Type B pancreatic cell (in vitro differentiated cells): ENCODE measurements at regions not wholly inside any gene's neighbourhood (a gene's known extent, or its start where the extent isn't known, plus 50 kb on each side); places are given as distances from the start of the nearest gene placed in this dataset.

Source experiments
- DNase-seq: peaks from one replicate; pipeline ENCODE4 v3.0.0; 2021; ENCODE audit warnings: mixed read lengths; ENCODE audit not compliant: unreplicated experiment; ENCODE audit errors: extremely low spot score
- H3K27ac Mint-ChIP-seq: 2 replicates; pipeline ENCODE4 v1.8.0; 2021; ENCODE audit warnings: mild to moderate bottlenecking, mixed read lengths
- H3K27me3 Mint-ChIP-seq: 2 replicates; pipeline ENCODE4 v1.8.0; 2021; ENCODE audit warnings: mixed read lengths
- H3K36me3 Mint-ChIP-seq: 2 replicates; pipeline ENCODE4 v1.8.0; 2021; ENCODE audit warnings: mixed read lengths
- H3K4me1 Mint-ChIP-seq: one replicate; pipeline ENCODE4 v1.8.0; 2021; ENCODE audit warnings: mixed read lengths; ENCODE audit not compliant: unreplicated experiment
- H3K4me3 Mint-ChIP-seq: 2 replicates; pipeline ENCODE4 v1.8.0; 2021; ENCODE audit warnings: mild to moderate bottlenecking, mixed read lengths
- H3K9me3 Mint-ChIP-seq: 2 replicates; pipeline ENCODE4 v1.8.0; 2021; ENCODE audit warnings: mixed read lengths
- TF ChIP-seq, protein P1 (sequence below): fragments of 200-600 bp; sonication (generic); conservative IDR thresholded peaks from 2 replicates; pipeline ENCODE4 v1.5.0; 2021; ENCODE audit warnings: antibody characterized with exemption, mild to moderate bottlenecking

DNA sequence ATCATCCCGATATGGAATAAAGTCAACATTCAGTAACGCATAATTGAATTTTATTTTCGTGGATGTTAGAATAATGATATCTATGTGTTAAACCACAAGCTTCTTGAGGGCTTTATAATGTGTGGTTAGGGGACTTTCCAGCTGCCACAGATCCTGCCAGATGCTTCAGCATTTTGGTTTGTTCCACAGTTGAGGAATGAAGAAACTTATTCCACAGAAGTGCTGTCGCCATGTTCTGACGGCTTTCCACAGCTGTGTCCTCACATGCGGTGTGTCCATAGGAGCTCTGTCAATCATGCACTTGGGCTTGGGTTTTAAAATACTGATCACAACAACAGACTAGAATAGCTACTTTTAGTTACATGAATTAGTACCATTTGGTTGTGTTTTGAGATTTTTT is 411.9 kb downstream of the TRIML1 start:
- Mint-ChIP-seq H3K27me3 (peaks cover 13% of the 10 kb centered on the region), H3K4me3 (no peak overlapping the region), H3K9me3 (no peaks in the 10 kb centered on the region), H3K36me3 (no peaks in the 10 kb centered on the region), H3K27ac (no peak overlapping the region), H3K4me1 (peaks cover 9% of the 10 kb centered on the region)
- no peak for DNase-seq
- TF ChIP-seq, protein P1, sequence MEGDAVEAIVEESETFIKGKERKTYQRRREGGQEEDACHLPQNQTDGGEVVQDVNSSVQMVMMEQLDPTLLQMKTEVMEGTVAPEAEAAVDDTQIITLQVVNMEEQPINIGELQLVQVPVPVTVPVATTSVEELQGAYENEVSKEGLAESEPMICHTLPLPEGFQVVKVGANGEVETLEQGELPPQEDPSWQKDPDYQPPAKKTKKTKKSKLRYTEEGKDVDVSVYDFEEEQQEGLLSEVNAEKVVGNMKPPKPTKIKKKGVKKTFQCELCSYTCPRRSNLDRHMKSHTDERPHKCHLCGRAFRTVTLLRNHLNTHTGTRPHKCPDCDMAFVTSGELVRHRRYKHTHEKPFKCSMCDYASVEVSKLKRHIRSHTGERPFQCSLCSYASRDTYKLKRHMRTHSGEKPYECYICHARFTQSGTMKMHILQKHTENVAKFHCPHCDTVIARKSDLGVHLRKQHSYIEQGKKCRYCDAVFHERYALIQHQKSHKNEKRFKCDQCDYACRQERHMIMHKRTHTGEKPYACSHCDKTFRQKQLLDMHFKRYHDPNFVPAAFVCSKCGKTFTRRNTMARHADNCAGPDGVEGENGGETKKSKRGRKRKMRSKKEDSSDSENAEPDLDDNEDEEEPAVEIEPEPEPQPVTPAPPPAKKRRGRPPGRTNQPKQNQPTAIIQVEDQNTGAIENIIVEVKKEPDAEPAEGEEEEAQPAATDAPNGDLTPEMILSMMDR: no peak

DNA sequence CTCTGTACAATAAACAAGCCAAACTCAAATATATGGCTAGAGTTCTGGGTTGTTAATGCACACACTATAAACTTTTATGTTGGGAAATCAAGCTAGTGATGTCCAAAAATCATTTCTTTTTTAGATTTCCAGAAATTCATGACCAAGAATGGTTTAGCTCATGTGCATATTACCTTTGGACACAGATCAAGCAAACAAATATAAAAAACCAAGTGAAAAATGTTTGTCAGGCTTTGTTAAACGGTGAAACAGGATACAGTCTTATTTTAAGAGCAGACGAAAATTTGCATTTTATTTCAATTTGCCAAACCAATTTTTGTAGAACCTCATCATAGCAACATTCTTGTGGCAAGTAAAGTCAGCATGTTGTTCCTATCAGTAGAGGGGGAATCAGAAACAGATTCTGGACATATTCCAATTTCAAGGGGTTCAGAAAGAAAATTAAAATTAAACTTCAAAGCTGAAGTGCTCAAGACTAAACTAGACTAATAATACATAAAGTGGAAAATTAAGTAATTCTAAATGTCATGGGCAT is 413.6 kb downstream of the TRIML1 start:
- peaks cover 10% of the 10 kb centered on the region for H3K27me3 Mint-ChIP-seq
- no peaks in the 10 kb centered on the region for H3K36me3 Mint-ChIP-seq
- TF ChIP-seq, protein P1: no peak
- no peak overlapping the region for H3K27ac Mint-ChIP-seq
- no peaks in the 10 kb centered on the region for H3K9me3 Mint-ChIP-seq
- H3K4me3 Mint-ChIP-seq: no peak overlapping the region
- peaks cover 9% of the 10 kb centered on the region for H3K4me1 Mint-ChIP-seq
- no peak for DNase-seq

DNA sequence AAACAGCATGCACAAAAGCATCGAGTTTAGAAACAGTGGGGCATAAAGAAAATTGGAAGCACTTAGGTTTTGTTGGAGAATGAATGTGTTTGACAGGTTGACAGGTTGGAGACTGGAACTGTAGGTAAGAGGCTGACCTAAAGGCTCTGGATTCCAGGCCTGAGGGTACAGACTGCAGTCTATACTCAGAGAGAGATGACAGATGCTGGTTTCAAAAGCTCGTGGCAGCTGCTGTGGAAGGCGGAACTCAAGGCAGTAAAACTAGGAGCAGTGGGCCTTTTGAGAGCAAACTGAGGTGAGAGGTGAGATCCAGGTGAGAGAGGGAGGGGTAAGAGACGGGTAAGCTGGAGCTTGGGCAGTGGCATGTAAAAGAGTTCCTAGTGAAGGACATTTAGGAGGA is 415.2 kb downstream of the TRIML1 start:
- no peak overlapping the region for H3K4me3 Mint-ChIP-seq
- TF ChIP-seq, protein P1: no peak
- no peaks in the 10 kb centered on the region for H3K36me3 Mint-ChIP-seq
- no peaks in the 10 kb centered on the region for H3K9me3 Mint-ChIP-seq
- DNase-seq: no peak
- H3K27me3 Mint-ChIP-seq: peaks cover 10% of the 10 kb centered on the region
- H3K27ac Mint-ChIP-seq: no peak overlapping the region
- peaks cover 9% of the 10 kb centered on the region for H3K4me1 Mint-ChIP-seq

DNA sequence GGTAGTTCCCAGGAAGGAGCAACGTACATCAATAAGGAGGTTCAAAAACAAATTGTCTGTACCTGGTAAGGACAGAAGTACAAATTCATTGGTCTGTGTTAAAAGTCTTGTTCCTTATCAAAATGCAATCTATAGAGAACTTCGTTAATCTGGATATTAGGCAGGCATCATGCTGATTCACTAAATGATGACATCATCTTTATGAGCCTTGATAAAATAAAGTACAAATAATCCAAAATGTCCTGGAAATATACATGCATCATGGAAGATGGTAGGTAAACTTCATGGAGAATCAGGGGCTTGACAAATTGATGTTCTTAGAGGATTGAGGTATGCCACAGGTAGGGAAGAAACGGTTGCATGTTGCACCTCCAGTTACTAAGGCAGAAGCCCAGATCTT is 433.9 kb downstream of the TRIML1 start:
- Mint-ChIP-seq H3K27ac (no peak overlapping the region), H3K36me3 (no peaks in the 10 kb centered on the region), H3K4me1 (no peaks in the 10 kb centered on the region), H3K27me3 (no peaks in the 10 kb centered on the region), H3K9me3 (peaks cover 6% of the 10 kb centered on the region), H3K4me3 (no peak overlapping the region)
- no peak for DNase-seq
- TF ChIP-seq, protein P1: no peak

DNA sequence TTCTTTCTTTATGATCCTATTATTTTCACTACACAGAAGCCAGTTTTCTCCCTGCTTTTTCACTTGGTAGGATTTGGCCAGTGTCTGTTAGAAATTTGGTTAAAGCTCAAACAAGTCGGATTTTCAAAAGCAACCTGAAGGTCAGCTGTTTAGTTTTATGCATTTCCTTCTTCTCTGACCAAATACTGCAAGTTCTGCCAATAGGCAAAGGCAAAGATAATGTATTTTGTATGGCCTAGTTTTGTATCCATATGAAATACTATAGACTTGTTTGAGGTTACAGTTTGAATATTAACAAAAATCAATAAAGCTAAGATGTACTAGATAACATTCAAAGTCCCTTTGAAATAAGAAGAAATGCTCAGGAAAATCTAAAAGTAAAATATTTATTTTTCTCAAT is 439.4 kb downstream of the TRIML1 start:
- TF ChIP-seq, protein P1: no peak
- Mint-ChIP-seq H3K27ac (no peak overlapping the region), H3K4me1 (no peaks in the 10 kb centered on the region), H3K27me3 (no peaks in the 10 kb centered on the region), H3K4me3 (no peak overlapping the region), H3K9me3 (no peaks in the 10 kb centered on the region), H3K36me3 (no peaks in the 10 kb centered on the region)
- no peak for DNase-seq

DNA sequence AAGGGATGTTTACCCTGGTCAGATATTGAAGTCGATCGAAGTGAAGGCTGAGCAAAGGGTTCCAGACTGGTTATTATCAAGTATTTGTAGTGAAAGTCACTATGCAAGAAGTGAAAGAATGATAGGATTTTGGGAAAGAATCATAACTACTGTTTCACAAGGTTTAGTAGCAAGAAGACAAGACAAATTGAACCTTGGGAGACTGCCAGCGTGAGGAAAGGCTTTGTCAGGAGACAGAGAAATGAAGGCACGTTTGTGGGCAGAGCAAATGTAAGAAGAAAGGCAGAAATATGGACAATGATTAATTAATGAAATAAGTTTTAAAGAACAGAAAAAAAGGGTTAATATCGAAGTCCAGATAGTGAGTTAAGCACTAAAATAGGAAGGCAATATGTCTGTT is 456.8 kb downstream of the TRIML1 start:
- Mint-ChIP-seq H3K27me3 (peaks cover 5% of the 10 kb centered on the region), H3K4me3 (no peak overlapping the region), H3K36me3 (no peaks in the 10 kb centered on the region), H3K9me3 (no peaks in the 10 kb centered on the region), H3K27ac (no peak overlapping the region), H3K4me1 (no peaks in the 10 kb centered on the region)
- no peak for DNase-seq
- TF ChIP-seq, protein P1: no peak
